Natural killer cell (primary cell): ENCODE measurements at regions not wholly inside any gene's neighbourhood (a gene's known extent, or its start where the extent isn't known, plus 50 kb on each side); places are given as distances from the start of the nearest gene placed in this dataset.
A peak's percentile ranks its signal among the peaks of the same experiment; 100 is the strongest.

ENCODE experiments used
- ATAC-seq, 3 donors: fragments of 150-1000 bp in 2 of 3; fragments of 200-7000 bp in 1 of 3; cut with Tn5 transposase; 1 replicate in 1 of 3; 2 replicates in 2 of 3; pipeline ENCODE4 v1.10.0; 2021; ENCODE audit warnings: mild to moderate bottlenecking in 2 of 3, moderate library complexity in 2 of 3
- DNase-seq, 2 donors: peaks; one replicate each; pipeline versions ENCODE4 v3.0.0 to v3.0.0-alpha.2; 2013 to 2021; ENCODE audit warnings: mixed read lengths in 1 of 2
- H3K27ac ChIP-seq: one replicate; pipeline ENCODE4 v1.5.1; 2013; ENCODE audit warnings: mild to moderate bottlenecking, low read length
- H3K27me3 ChIP-seq: one replicate; pipeline ENCODE4 v1.6.1; 2013; ENCODE audit warnings: low read length; ENCODE audit not compliant: control insufficient read depth, insufficient read depth
- H3K36me3 ChIP-seq: one replicate; pipeline ENCODE4 v1.6.1; 2013; ENCODE audit warnings: low read length; ENCODE audit not compliant: control insufficient read depth, insufficient read depth
- H3K4me1 ChIP-seq: one replicate; pipeline ENCODE4 v1.6.1; 2013; ENCODE audit warnings: low read length; ENCODE audit not compliant: control insufficient read depth, insufficient read depth
- H3K4me3 ChIP-seq: one replicate; pipeline ENCODE4 v1.5.1; 2013; ENCODE audit warnings: low read length
- H3K9me3 ChIP-seq: one replicate; pipeline ENCODE4 v1.6.1; 2013; ENCODE audit warnings: low read length; ENCODE audit not compliant: control insufficient read depth, insufficient read depth
- H3K27ac Mint-ChIP-seq, 2 donors: one replicate each; pipeline ENCODE4 v1.8.0; 2022; ENCODE audit warnings: mild to moderate bottlenecking in 2 of 2, mixed read lengths in 2 of 2, moderate library complexity in 1 of 2
- H3K27me3 Mint-ChIP-seq, 2 donors: one replicate each; pipeline ENCODE4 v1.8.0; 2022; ENCODE audit warnings: low read depth in 2 of 2, mixed read lengths in 2 of 2
- H3K36me3 Mint-ChIP-seq: one replicate; pipeline ENCODE4 v1.8.0; 2022; ENCODE audit warnings: mixed read lengths
- H3K4me1 Mint-ChIP-seq, 2 donors: one replicate each; pipeline ENCODE4 v1.8.0; 2022; ENCODE audit warnings: mixed read lengths in 2 of 2
- H3K4me3 Mint-ChIP-seq: one replicate; pipeline ENCODE4 v1.8.0; 2022; ENCODE audit warnings: mild to moderate bottlenecking, moderate library complexity, mixed read lengths
- H3K9me3 Mint-ChIP-seq, 2 donors: one replicate each; pipeline ENCODE4 v1.8.0; 2022; ENCODE audit warnings: mixed read lengths in 2 of 2
- WGBS: methylation state at CpG from one replicate; pipeline ENCODE4 v1.1.7; 2013; ENCODE audit warnings: missing lambda C conversion rate; ENCODE audit not compliant: insufficient coverage; 5-methylcytosine and 5-hydroxymethylcytosine counted together
- intact Hi-C: fragments of 100-400 bp; cut with micrococcal nuclease; formaldehyde crosslinking; loops from one replicate; pipeline ENCODE4 v1.14.2; 2022
- TF ChIP-seq, protein P1 (sequence below): fragments of 200-600 bp; IDR thresholded peaks from one replicate; pipeline ENCODE4 v1.8.0; 2022; ENCODE audit warnings: antibody characterized with exemption

DNA sequence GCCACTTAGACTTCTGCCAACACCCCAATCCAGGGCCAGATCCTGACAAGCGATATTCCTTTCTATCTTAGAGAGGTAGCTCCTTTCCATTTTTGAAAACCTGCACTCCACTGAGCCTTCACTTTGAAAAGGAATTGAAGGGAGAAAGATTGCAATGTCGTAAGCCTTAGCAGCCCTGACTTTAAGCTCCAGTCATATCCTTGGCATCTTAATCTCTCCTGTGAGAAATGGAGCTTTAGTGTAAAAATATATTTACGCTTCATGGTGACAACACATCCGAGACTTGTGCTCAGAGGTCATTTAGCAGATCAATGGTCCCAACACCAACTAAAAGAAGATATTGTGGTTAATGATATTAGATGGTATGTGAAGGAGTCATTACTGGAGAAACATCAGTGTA, 235.8 kb upstream of the MEX3C start:
- Histone ChIP-seq H3K4me1 (no peaks in the 10 kb centered on the region), H3K36me3 (no peaks in the 10 kb centered on the region), H3K9me3 (no peaks in the 10 kb centered on the region), H3K27ac (no peak overlapping the region), H3K27me3 (peaks cover 9% of the 10 kb centered on the region), H3K4me3 (no peak overlapping the region)
- H3K9me3 Mint-ChIP-seq: peaks cover 0 to 4% of the 10 kb centered on the region in 2 donors
- H3K4me3 Mint-ChIP-seq: no peak overlapping the region
- H3K27ac Mint-ChIP-seq: no peak overlapping the region
- intact Hi-C loops: no loop called here
- TF ChIP-seq, protein P1, sequence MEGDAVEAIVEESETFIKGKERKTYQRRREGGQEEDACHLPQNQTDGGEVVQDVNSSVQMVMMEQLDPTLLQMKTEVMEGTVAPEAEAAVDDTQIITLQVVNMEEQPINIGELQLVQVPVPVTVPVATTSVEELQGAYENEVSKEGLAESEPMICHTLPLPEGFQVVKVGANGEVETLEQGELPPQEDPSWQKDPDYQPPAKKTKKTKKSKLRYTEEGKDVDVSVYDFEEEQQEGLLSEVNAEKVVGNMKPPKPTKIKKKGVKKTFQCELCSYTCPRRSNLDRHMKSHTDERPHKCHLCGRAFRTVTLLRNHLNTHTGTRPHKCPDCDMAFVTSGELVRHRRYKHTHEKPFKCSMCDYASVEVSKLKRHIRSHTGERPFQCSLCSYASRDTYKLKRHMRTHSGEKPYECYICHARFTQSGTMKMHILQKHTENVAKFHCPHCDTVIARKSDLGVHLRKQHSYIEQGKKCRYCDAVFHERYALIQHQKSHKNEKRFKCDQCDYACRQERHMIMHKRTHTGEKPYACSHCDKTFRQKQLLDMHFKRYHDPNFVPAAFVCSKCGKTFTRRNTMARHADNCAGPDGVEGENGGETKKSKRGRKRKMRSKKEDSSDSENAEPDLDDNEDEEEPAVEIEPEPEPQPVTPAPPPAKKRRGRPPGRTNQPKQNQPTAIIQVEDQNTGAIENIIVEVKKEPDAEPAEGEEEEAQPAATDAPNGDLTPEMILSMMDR: no peak
- DNase-seq: no peak
- no peak for ATAC-seq
- 86% methylated on average over 4 of the region's 4 CpGs for WGBS
- H3K4me1 Mint-ChIP-seq: no peaks in the 10 kb centered on the region
- peaks cover 29 to 51% of the 10 kb centered on the region in 2 donors for H3K27me3 Mint-ChIP-seq
- no peaks in the 10 kb centered on the region for H3K36me3 Mint-ChIP-seq

- H3K27me3 Mint-ChIP-seq: peaks cover 28 to 50% of the 10 kb centered on the region in 2 donors
- TF ChIP-seq, protein P1: no peak
- peaks cover 0 to 4% of the 10 kb centered on the region in 2 donors for H3K9me3 Mint-ChIP-seq
- H3K4me1 Mint-ChIP-seq: no peaks in the 10 kb centered on the region
- no peaks in the 10 kb centered on the region for H3K4me1 ChIP-seq
- no peaks in the 10 kb centered on the region for H3K9me3 ChIP-seq
- intact Hi-C loops: no loop called here
- H3K4me3 ChIP-seq: no peak overlapping the region
- no peak overlapping the region for H3K27ac Mint-ChIP-seq
- ATAC-seq: no peak
- H3K36me3 ChIP-seq: no peaks in the 10 kb centered on the region
- H3K4me3 Mint-ChIP-seq: no peak overlapping the region
- H3K27ac ChIP-seq: no peak overlapping the region
- peaks cover 9% of the 10 kb centered on the region for H3K27me3 ChIP-seq
- WGBS: 81% methylated on average over 3 of the region's 3 CpGs
- no peaks in the 10 kb centered on the region for H3K36me3 Mint-ChIP-seq
- DNase-seq: no peak
These were observed 236.4 kb upstream of the MEX3C start for GRCh38 chr18:51433881-51434280.

GRCh38 chr18:51437280-51438271, 240.1 kb upstream of the MEX3C start:
- Mint-ChIP-seq H3K4me1 (no peaks in the 10 kb centered on the region), H3K27ac (no peak overlapping the region), H3K9me3 (no peaks in the 10 kb centered on the region), H3K27me3 (peaks cover 25 to 51% of the 10 kb centered on the region in 2 donors), H3K36me3 (no peaks in the 10 kb centered on the region), H3K4me3 (no peak overlapping the region)
- ATAC-seq (peak in 1 of 3 donors; percentile 39), DNase-seq (no peak)
- H3K27me3 ChIP-seq: peaks cover 9% of the 10 kb centered on the region
- no peak overlapping the region for H3K4me3 ChIP-seq
- H3K36me3 ChIP-seq: no peaks in the 10 kb centered on the region
- TF ChIP-seq, protein P1: no peak
- intact Hi-C loops: no loop called here
- 37% methylated on average over 9 of the region's 13 CpGs for WGBS
- H3K27ac ChIP-seq: no peak overlapping the region
- no peaks in the 10 kb centered on the region for H3K9me3 ChIP-seq
- H3K4me1 ChIP-seq: no peaks in the 10 kb centered on the region
